ENCODE measurements at regions not wholly inside any gene's neighbourhood (a gene's known extent, or its start where the extent isn't known, plus 50 kb on each side); places are given as distances from the start of the nearest gene placed in this dataset.
"Not testable (repeated sequence)": the region's sequence is repeated elsewhere in the genome, so short reads cannot be mapped to it uniquely, and the experiment has no call there.

DNA sequence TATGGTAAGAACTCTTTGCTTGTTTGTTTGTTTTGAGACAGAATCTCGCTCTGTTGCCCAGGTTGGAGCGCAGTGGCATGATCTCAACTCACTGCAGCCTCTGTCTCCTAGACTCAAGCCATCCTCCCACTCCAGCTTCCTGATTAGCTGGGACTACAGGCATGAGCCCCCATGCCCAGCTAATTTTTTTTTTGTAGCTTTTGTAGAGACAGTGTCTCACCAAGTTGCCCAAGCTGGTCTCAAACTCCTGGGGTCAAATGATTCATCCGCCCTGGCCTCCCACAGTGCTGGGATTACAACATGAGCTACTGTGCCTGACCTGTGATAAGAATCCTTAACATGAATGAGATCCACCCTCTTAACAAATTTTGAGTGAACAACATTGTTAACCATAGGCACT is 183.9 kb upstream of the TSHZ3 start:
- no peak overlapping the region for H3K27ac ChIP-seq
- 83 to 89% methylated on average over 3 of the region's 3 CpGs for WGBS, 2 donors (ENCODE audit: low coverage in 1 of 2)
- no peak for ATAC-seq
- no peak overlapping the region for H3K4me3 ChIP-seq
- no peaks in the 10 kb centered on the region for H3K9me3 ChIP-seq
- H3K27me3 ChIP-seq: no peaks in the 10 kb centered on the region
- no peaks in the 10 kb centered on the region for H3K36me3 ChIP-seq
- TF ChIP-seq, protein P1, sequence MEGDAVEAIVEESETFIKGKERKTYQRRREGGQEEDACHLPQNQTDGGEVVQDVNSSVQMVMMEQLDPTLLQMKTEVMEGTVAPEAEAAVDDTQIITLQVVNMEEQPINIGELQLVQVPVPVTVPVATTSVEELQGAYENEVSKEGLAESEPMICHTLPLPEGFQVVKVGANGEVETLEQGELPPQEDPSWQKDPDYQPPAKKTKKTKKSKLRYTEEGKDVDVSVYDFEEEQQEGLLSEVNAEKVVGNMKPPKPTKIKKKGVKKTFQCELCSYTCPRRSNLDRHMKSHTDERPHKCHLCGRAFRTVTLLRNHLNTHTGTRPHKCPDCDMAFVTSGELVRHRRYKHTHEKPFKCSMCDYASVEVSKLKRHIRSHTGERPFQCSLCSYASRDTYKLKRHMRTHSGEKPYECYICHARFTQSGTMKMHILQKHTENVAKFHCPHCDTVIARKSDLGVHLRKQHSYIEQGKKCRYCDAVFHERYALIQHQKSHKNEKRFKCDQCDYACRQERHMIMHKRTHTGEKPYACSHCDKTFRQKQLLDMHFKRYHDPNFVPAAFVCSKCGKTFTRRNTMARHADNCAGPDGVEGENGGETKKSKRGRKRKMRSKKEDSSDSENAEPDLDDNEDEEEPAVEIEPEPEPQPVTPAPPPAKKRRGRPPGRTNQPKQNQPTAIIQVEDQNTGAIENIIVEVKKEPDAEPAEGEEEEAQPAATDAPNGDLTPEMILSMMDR (IDR thresholded peaks at IDR 0.05): no peak
- no peaks in the 10 kb centered on the region for H3K4me1 ChIP-seq

DNA sequence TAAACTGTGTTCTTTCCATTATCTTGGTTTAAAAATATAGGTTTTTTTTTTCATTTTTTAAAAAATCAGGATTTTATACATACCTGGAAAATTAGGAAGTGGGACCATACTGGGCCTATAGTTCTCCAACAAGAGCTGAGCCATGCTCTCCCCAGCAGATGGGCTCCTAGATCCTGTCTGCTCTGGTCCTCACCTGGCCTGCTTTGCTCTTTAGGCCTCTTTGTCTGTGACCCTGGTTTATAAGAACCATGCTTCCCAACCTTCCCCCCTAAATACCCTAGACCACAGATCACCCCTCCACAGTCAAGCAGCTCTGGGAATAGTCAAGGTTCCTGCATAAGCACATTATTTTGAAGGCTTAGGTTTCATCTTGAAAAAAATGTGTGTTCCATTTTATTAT is 185.0 kb upstream of the TSHZ3 start:
- Histone ChIP-seq H3K4me1 (no peaks in the 10 kb centered on the region), H3K27me3 (no peaks in the 10 kb centered on the region), H3K36me3 (no peaks in the 10 kb centered on the region), H3K9me3 (no peaks in the 10 kb centered on the region), H3K4me3 (no peak overlapping the region), H3K27ac (no peak overlapping the region)
- no peak for ATAC-seq
- TF ChIP-seq POLR2AphosphoS5 (IDR thresholded peaks at IDR 0.05) (no peak), POLR2A (IDR thresholded peaks at IDR 0.05) (no peak), EP300 (IDR thresholded peaks at IDR 0.05) (no peak)
- TF ChIP-seq, protein P1 (IDR thresholded peaks at IDR 0.05): no peak

DNA sequence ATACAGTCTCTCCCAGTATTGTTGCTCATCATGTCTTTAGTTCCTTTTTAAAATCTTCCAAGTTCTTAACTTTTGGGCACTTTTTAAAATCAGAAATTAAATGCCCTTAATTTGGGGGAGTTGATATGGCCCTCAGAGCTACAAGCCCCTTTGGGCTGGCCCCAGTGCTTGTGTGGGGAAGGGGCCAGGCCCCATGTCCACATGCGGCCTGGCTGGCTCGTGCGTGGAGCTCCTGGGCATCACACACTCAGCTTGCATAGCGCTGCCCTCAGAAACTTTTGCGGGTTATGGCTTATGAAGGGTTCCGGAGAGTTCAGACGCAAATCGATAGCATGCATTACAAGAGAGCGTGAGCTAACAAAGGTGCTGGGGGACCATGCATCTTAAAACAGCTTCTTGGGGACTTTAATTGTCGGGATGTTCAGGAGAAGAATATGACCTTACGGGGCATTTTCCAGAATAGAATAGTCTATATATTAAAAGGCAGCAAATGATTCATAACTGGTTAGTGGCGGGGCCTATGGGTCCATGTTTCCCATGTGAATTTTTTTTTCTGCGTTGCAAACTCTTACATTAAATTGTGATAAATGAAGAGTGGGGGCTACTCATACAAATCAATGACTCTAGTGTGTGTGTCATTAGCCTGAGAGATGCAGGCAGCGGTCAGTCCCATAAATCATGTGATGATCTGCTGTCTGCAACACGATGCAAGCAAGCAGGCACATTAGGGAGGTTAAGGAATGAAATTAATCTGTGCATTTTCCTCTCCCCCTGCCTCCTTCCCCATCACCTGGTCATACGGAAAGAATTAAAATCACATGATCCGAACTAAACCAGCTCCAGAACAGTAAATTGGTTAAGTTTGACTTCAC is 185.8 kb upstream of the TSHZ3 start:
- H3K4me1 ChIP-seq: no peaks in the 10 kb centered on the region
- TF ChIP-seq EP300 (IDR thresholded peaks at IDR 0.05): no peak
- no peak for TF ChIP-seq POLR2AphosphoS5 (IDR thresholded peaks at IDR 0.05)
- no peak for TF ChIP-seq POLR2A (IDR thresholded peaks at IDR 0.05)
- TF ChIP-seq, protein P1 (IDR thresholded peaks at IDR 0.05): no peak
- ATAC-seq: no peak
- 83 to 93% methylated on average over 5 to 16 of the region's 17 CpGs for WGBS, 2 donors (ENCODE audit: low coverage in 1 of 2)
- H3K36me3 ChIP-seq: no peaks in the 10 kb centered on the region
- H3K4me3 ChIP-seq: no peak overlapping the region
- no peaks in the 10 kb centered on the region for H3K27me3 ChIP-seq
- H3K27ac ChIP-seq: no peak overlapping the region
- no peaks in the 10 kb centered on the region for H3K9me3 ChIP-seq

DNA sequence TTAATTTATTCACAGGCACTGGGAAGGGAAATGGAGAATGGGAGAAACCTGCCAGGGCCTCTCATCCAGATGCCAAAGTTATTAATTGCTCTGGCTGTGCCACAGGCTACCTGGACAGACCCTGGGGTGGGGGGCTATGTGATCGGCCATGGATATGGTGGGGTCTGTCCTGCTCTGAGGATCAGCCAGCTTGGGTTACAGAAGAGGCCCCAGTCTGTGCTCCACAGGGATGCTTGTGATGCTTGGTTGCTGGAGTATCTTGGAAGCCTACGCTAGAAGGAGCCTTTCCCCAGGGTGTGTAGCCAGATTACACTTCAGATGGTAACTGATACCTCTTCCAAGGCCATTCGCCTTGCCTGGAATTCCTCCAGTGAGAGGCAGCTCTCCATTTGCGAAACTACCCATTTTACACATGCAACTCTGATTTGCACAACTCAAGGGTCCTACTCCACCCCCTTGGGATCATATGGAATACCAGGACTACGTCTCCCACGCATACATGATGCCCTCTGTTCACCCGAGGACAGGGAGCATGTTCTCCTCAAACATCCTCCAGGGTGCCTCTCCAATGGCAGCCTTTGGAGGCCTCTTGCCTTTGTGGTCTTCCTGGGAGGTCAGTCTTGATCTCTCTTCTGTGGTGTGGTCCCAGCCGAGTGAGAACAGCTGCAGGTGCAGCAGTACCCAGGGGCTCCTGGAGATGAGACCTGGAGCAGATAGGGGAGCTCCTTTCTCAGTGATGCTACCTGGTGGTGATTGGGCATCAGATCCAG is 186.6 kb upstream of the TSHZ3 start:
- Histone ChIP-seq H3K27ac (no peak overlapping the region), H3K4me3 (no peak overlapping the region), H3K4me1 (no peaks in the 10 kb centered on the region), H3K27me3 (no peaks in the 10 kb centered on the region), H3K36me3 (no peaks in the 10 kb centered on the region), H3K9me3 (no peaks in the 10 kb centered on the region)
- no peak for TF ChIP-seq POLR2A (IDR thresholded peaks at IDR 0.05)
- no peak for ATAC-seq
- 92% methylated on average over 4 of the region's 8 CpGs; no CpG with 5 or more reads in 1 of the 2 donors for WGBS, 2 donors (ENCODE audit: low coverage in 1 of 2)

DNA sequence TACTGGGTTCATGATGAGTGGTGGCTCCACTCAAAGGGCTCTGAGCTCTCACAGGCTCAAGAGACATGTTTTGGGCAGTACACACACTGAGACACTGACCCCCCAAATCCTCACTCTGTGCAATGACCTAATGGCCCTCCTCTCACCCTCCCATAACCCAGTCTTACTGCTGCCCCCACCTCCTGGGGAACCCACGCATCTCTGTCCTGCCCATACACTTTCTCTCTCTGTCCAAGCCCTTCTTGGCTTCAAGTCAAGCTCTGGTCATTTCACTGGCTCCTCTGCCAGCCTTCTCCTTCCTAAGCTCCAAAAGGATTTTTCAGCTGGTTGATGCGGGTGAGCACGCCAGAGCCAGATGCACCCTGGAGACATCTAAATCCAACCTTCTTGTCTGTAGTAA is 187.9 kb upstream of the TSHZ3 start:
- no peaks in the 10 kb centered on the region for H3K27me3 ChIP-seq
- H3K9me3 ChIP-seq: no peaks in the 10 kb centered on the region
- H3K36me3 ChIP-seq: no peaks in the 10 kb centered on the region
- no peaks in the 10 kb centered on the region for H3K4me1 ChIP-seq
- TF ChIP-seq EP300 (IDR thresholded peaks at IDR 0.05) (no peak), POLR2A (IDR thresholded peaks at IDR 0.05) (no peak), POLR2AphosphoS5 (IDR thresholded peaks at IDR 0.05) (no peak)
- TF ChIP-seq, protein P1 (IDR thresholded peaks at IDR 0.05): no peak
- no peak for ATAC-seq
- H3K4me3 ChIP-seq: no peak overlapping the region
- H3K27ac ChIP-seq: no peak overlapping the region
- WGBS, 2 donors (ENCODE audit: low coverage in 1 of 2): 69 to 83% methylated on average over 1 of the region's 3 CpGs

DNA sequence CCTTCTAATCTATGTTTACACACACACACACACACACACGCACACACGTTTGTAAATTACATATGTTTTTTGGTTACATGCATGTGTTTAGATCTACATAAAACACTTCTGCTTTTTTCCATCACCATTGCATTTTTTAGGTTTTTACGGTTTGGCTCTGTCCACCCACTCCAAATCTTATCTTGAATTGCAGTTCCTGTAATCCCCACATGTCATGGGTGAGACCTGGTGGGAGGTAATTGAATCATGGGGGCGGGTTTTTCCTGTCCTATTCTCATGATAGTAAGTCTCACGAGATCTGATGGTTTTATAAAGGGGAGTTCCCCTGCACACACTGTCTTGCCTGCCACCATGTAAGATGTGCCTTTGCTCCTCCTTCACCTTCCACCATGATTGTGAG is 188.7 kb upstream of the TSHZ3 start:
- 70 to 73% methylated on average over 3 to 5 of the region's 5 CpGs for WGBS, 2 donors (ENCODE audit: low coverage in 1 of 2)
- H3K27me3 ChIP-seq, H3K36me3 ChIP-seq, H3K4me3 ChIP-seq, H3K9me3 ChIP-seq, H3K4me1 ChIP-seq, ATAC-seq, H3K27ac ChIP-seq: not testable (repeated sequence)

All from gastroesophageal sphincter (tissue), 4 donors.